HEK293 (cell line): ENCODE measurements at regions not wholly inside any gene's neighbourhood (a gene's known extent, or its start where the extent isn't known, plus 50 kb on each side); places are given as distances from the start of the nearest gene placed in this dataset.

ENCODE experiments used
- CTCF ChIA-PET: fragments of 350-600 bp; formaldehyde crosslinking; extraction: SDS; loops from one replicate; lab custom pipeline; 2021; ENCODE audit warnings: antibody characterized with exemption; lab: Yijun Ruan, JAX
- POLR2A ChIA-PET: fragments of 300-600 bp; formaldehyde crosslinking; extraction: SDS; loops from one replicate; lab custom pipeline; 2020; ENCODE audit warnings: antibody characterized with exemption, inconsistent platforms; lab: Yijun Ruan, JAX
- H3K27ac ChIP-seq: fragments of 200-500 bp; sonication (Bioruptor generic); 2 replicates; pipeline ENCODE4 v1.5.1; 2014; ENCODE audit warnings: low read depth, low read length, control low read depth, inconsistent platforms; ENCODE audit errors: extremely low read depth
- H3K36me3 ChIP-seq, 2 experiments: fragments of 200-500 bp in 1 of 2; sonication (Bioruptor generic) in 1 of 2; 1 replicate in 1 of 2; 2 replicates in 1 of 2; pipeline ENCODE4 v1.5.1; 2014 to 2017; ENCODE audit warnings: inconsistent platforms in 2 of 2, low read length in 2 of 2; ENCODE audit not compliant: control insufficient read depth in 2 of 2, insufficient read depth in 1 of 2
- H3K4me1 ChIP-seq: fragments of 200-500 bp; sonication (Bioruptor generic); 2 replicates; pipeline ENCODE4 v1.5.1; 2014; ENCODE audit warnings: mild to moderate bottlenecking, low read length, inconsistent platforms; ENCODE audit not compliant: control insufficient read depth, insufficient read depth
- H3K4me3 ChIP-seq: 2 replicates; pipeline ENCODE4 v1.5.1; 2011; ENCODE audit warnings: low read depth, mild to moderate bottlenecking, control low read depth, low read length, moderate library complexity
- H3K9me3 ChIP-seq: fragments of 200-500 bp; sonication (Bioruptor generic); 2 replicates; pipeline ENCODE4 v1.5.1; 2014; ENCODE audit warnings: low read depth, low read length, inconsistent platforms; ENCODE audit not compliant: control insufficient read depth, insufficient read depth
- EGR2 ChIP-seq: fragments of 450-650 bp; formaldehyde crosslinking; IDR thresholded peaks from 2 replicates; pipeline ENCODE4 v1.5.1; 2016; ENCODE audit warnings: low read depth, missing biosample characterization, missing genetic modification characterization
- KLF17 ChIP-seq: fragments of 450-650 bp; formaldehyde crosslinking; IDR thresholded peaks from 2 replicates; pipeline ENCODE4 v1.5.1; 2016; ENCODE audit warnings: missing biosample characterization, missing genetic modification characterization
- MEIS1 ChIP-seq: sonication (generic); formaldehyde crosslinking; IDR thresholded peaks from 2 replicates; pipeline ENCODE4 v1.8.1; 2022; ENCODE audit warnings: missing genetic modification reagents, mild to moderate bottlenecking, borderline replicate concordance
- PRDM10 ChIP-seq: fragments of 450-650 bp; formaldehyde crosslinking; IDR thresholded peaks from 2 replicates; pipeline ENCODE4 v1.5.1; 2016; ENCODE audit warnings: missing biosample characterization, missing genetic modification characterization
- REST ChIP-seq: fragments of 450-650 bp; formaldehyde crosslinking; IDR thresholded peaks from 2 replicates; pipeline ENCODE4 v1.5.1; 2016; ENCODE audit warnings: missing biosample characterization, missing genetic modification characterization
- SCRT2 ChIP-seq: fragments of 450-650 bp; formaldehyde crosslinking; IDR thresholded peaks from 2 replicates; pipeline ENCODE4 v1.5.1; 2016; ENCODE audit warnings: missing biosample characterization, missing genetic modification characterization
- SP2 ChIP-seq: fragments of 450-650 bp; formaldehyde crosslinking; IDR thresholded peaks from 2 replicates; pipeline ENCODE4 v1.5.1; 2016; ENCODE audit warnings: missing biosample characterization, missing genetic modification characterization
- YY1 ChIP-seq: fragments of 450-650 bp; formaldehyde crosslinking; IDR thresholded peaks from 2 replicates; pipeline ENCODE4 v1.5.1; 2018; ENCODE audit warnings: missing biosample characterization, missing genetic modification characterization
- ZBTB48 ChIP-seq: fragments of 450-650 bp; formaldehyde crosslinking; IDR thresholded peaks from 2 replicates; pipeline ENCODE4 v1.5.1; 2016; ENCODE audit warnings: missing biosample characterization, missing genetic modification characterization
- ZEB2 ChIP-seq: fragments of 450-650 bp; formaldehyde crosslinking; IDR thresholded peaks from 2 replicates; pipeline ENCODE4 v1.5.1; 2016; ENCODE audit warnings: missing biosample characterization, missing genetic modification characterization
- ZNF157 ChIP-seq: fragments of 450-650 bp; formaldehyde crosslinking; IDR thresholded peaks from 2 replicates; pipeline ENCODE4 v1.5.1; 2016; ENCODE audit warnings: missing biosample characterization, missing genetic modification characterization
- ZNF16 ChIP-seq: fragments of 450-650 bp; formaldehyde crosslinking; IDR thresholded peaks from 2 replicates; pipeline ENCODE4 v1.5.1; 2016; ENCODE audit warnings: low read depth, missing biosample characterization, missing genetic modification characterization
- ZNF184 ChIP-seq: fragments of 450-650 bp; IDR thresholded peaks from 2 replicates; pipeline ENCODE4 v1.5.1; 2018; ENCODE audit warnings: missing biosample characterization, mild to moderate bottlenecking, missing genetic modification characterization
- ZNF214 ChIP-seq: fragments of 450-650 bp; formaldehyde crosslinking; IDR thresholded peaks from 2 replicates; pipeline ENCODE4 v1.5.1; 2017; ENCODE audit warnings: missing biosample characterization, mild to moderate bottlenecking, missing genetic modification characterization, borderline replicate concordance
- ZNF426 ChIP-seq: fragments of 450-650 bp; formaldehyde crosslinking; IDR thresholded peaks from 2 replicates; pipeline ENCODE4 v1.5.1; 2017; ENCODE audit warnings: missing biosample characterization, missing genetic modification characterization, mild to moderate bottlenecking, inconsistent platforms, moderate library complexity
- ZNF585B ChIP-seq: fragments of 450-650 bp; formaldehyde crosslinking; IDR thresholded peaks from 2 replicates; pipeline ENCODE4 v1.5.1; 2016; ENCODE audit warnings: missing biosample characterization, missing genetic modification characterization
- ZNF670 ChIP-seq: fragments of 450-650 bp; formaldehyde crosslinking; IDR thresholded peaks from 2 replicates; pipeline ENCODE4 v1.5.1; 2016; ENCODE audit warnings: missing biosample characterization, missing genetic modification characterization, low read depth
- ZNF704 ChIP-seq: fragments of 450-650 bp; formaldehyde crosslinking; IDR thresholded peaks from 2 replicates; pipeline ENCODE4 v1.5.1; 2016; ENCODE audit warnings: missing biosample characterization, missing genetic modification characterization
- ZNF776 ChIP-seq: fragments of 450-650 bp; formaldehyde crosslinking; IDR thresholded peaks from 2 replicates; pipeline ENCODE4 v1.5.0; 2017; ENCODE audit warnings: missing biosample characterization, missing genetic modification characterization, borderline replicate concordance

- no peaks in the 10 kb centered on the region for H3K9me3 ChIP-seq
- no peak overlapping the region for H3K4me3 ChIP-seq
- CTCF ChIA-PET, result interaction anchor here (1.1 to 1.6 kb wide), 2 partner anchors 29 to 33 kb away, joined by 3 to 4 read pairs; no protein-coding TSS in a partner anchor
- POLR2A ChIA-PET, result no interaction called here
- H3K27ac ChIP-seq, result no peak overlapping the region
- TF ChIP-seq ZNF16 (tag by site-specific recombination), result no peak
- no peak for TF ChIP-seq ZNF426 (tag by site-specific recombination)
- no peak for TF ChIP-seq YY1 (tag by site-specific recombination)
- no peak for TF ChIP-seq ZNF585B (tag by site-specific recombination)
- no peak for TF ChIP-seq KLF17
- no peak for TF ChIP-seq ZNF670 (tag by site-specific recombination)
- no peak for TF ChIP-seq EGR2 (tag by site-specific recombination)
- TF ChIP-seq ZNF157 (tag by site-specific recombination), result no peak
- TF ChIP-seq ZEB2 (tag by site-specific recombination), result no peak
- no peak for TF ChIP-seq ZNF184 (tag by site-specific recombination)
- TF ChIP-seq MEIS1 (CRISPR knock-in tag), result no peak
- no peak for TF ChIP-seq ZNF214 (tag by site-specific recombination)
- no peak for TF ChIP-seq SCRT2 (tag by site-specific recombination)
- peaks cover 3% of the 10 kb centered on the region for H3K4me1 ChIP-seq
- no peaks in the 10 kb centered on the region for H3K36me3 ChIP-seq
Observed at GRCh38 chr7:41035794-41036193, 667.1 kb downstream of the INHBA start.

- TF ChIP-seq ZBTB48 (tag by site-specific recombination), result no peak
- no peak overlapping the region for H3K27ac ChIP-seq
- ChIA-PET CTCF (no interaction called here), POLR2A (no interaction called here)
- H3K9me3 ChIP-seq, result no peaks in the 10 kb centered on the region
- peaks cover 7% of the 10 kb centered on the region for H3K4me1 ChIP-seq
- H3K4me3 ChIP-seq, result no peak overlapping the region
- H3K36me3 ChIP-seq, result no peaks in the 10 kb centered on the region
Observed at GRCh38 chr7:41033500-41033899, 669.4 kb downstream of the INHBA start.

- POLR2A ChIA-PET, result no interaction called here
- peaks cover 7% of the 10 kb centered on the region for H3K4me1 ChIP-seq
- no peak overlapping the region for H3K4me3 ChIP-seq
- no peaks in the 10 kb centered on the region for H3K9me3 ChIP-seq
- H3K27ac ChIP-seq, result no peak overlapping the region
- no peaks in the 10 kb centered on the region for H3K36me3 ChIP-seq
- CTCF ChIA-PET, result interaction anchor here (0.5 kb wide), 1 partner anchor 491 kb away, joined by 3 read pairs; no protein-coding TSS in a partner anchor
- peak; percentile 27 for TF ChIP-seq SP2
- no peak for TF ChIP-seq REST (tag by site-specific recombination)
- TF ChIP-seq PRDM10 (tag by site-specific recombination), result peak; percentile 78
- TF ChIP-seq ZNF704 (tag by site-specific recombination), result no peak
- TF ChIP-seq KLF17, result peak; percentile 49; the same call in 1 of the 2 replicates
- no peak for TF ChIP-seq ZNF776
Observed at GRCh38 chr7:41030673-41031072, 672.2 kb downstream of the INHBA start.
